BE2C (cell line): ENCODE measurements at regions not wholly inside any gene's neighbourhood (a gene's known extent, or its start where the extent isn't known, plus 50 kb on each side); places are given as distances from the start of the nearest gene placed in this dataset.

Experiments used
- DNase-seq: peaks from one replicate; pipeline ENCODE4 v3.0.0-alpha.2; 2020
- H3K27me3 ChIP-seq: fragments of 250-450 bp; sonication (Bioruptor Pico); 2 replicates; pipeline ENCODE4 v1.5.1; 2020; ENCODE audit warnings: mild to moderate bottlenecking
- H3K36me3 ChIP-seq: fragments of 250-450 bp; sonication (Bioruptor Pico); 2 replicates; pipeline ENCODE4 v1.5.1; 2020; ENCODE audit warnings: mild to moderate bottlenecking
- H3K4me1 ChIP-seq: fragments of 250-450 bp; sonication (Bioruptor Pico); 2 replicates; pipeline ENCODE4 v1.5.1; 2020
- H3K4me3 ChIP-seq: 2 replicates; pipeline ENCODE4 v1.5.1; 2011; ENCODE audit warnings: low read depth, low read length
- H3K9me3 ChIP-seq: fragments of 250-450 bp; sonication (Bioruptor Pico); 2 replicates; pipeline ENCODE4 v1.5.1; 2020
- CTCF ChIP-seq: IDR thresholded peaks from 2 replicates; pipeline ENCODE4 v1.5.1; 2012; ENCODE audit warnings: mild to moderate bottlenecking, low read depth, low read length

GRCh38 chr1:185487936-185488335 is 170.9 kb upstream of the IVNS1ABP start:
- no peak for DNase-seq
- no peak for TF ChIP-seq CTCF

GRCh38 chr1:185487026-185487425 is 170.0 kb upstream of the IVNS1ABP start:
- DNase-seq = no peak
- TF ChIP-seq CTCF = no peak
- Histone ChIP-seq H3K4me1 (no peaks in the 10 kb centered on the region), H3K9me3 (no peaks in the 10 kb centered on the region), H3K27me3 (no peaks in the 10 kb centered on the region), H3K4me3 (no peak overlapping the region), H3K36me3 (no peaks in the 10 kb centered on the region)

More at GRCh38 chr1:185487936-185488335, 170.9 kb upstream of the IVNS1ABP start:
- H3K9me3 ChIP-seq = no peaks in the 10 kb centered on the region
- H3K4me1 ChIP-seq = no peaks in the 10 kb centered on the region
- no peaks in the 10 kb centered on the region for H3K27me3 ChIP-seq
- H3K4me3 ChIP-seq = no peak overlapping the region
- H3K36me3 ChIP-seq = no peaks in the 10 kb centered on the region

- no peak for TF ChIP-seq CTCF
- no peaks in the 10 kb centered on the region for H3K4me1 ChIP-seq
- no peaks in the 10 kb centered on the region for H3K36me3 ChIP-seq
- no peak for DNase-seq
- no peak overlapping the region for H3K4me3 ChIP-seq
- no peaks in the 10 kb centered on the region for H3K9me3 ChIP-seq
- H3K27me3 ChIP-seq = no peaks in the 10 kb centered on the region
These were observed 169.3 kb upstream of the IVNS1ABP start for GRCh38 chr1:185486346-185486745.

GRCh38 chr1:185483664-185484450 is 166.8 kb upstream of the IVNS1ABP start:
- Histone ChIP-seq H3K4me3 (no peak overlapping the region), H3K4me1 (no peaks in the 10 kb centered on the region), H3K27me3 (no peaks in the 10 kb centered on the region), H3K36me3 (no peaks in the 10 kb centered on the region), H3K9me3 (no peaks in the 10 kb centered on the region)
- TF ChIP-seq CTCF = no peak
- DNase-seq = no peak

- no peak for DNase-seq
- no peak for TF ChIP-seq CTCF
- H3K9me3 ChIP-seq = no peaks in the 10 kb centered on the region
- H3K27me3 ChIP-seq = no peaks in the 10 kb centered on the region
- H3K4me1 ChIP-seq = no peaks in the 10 kb centered on the region
- no peaks in the 10 kb centered on the region for H3K36me3 ChIP-seq
- H3K4me3 ChIP-seq = no peak overlapping the region
These were observed 166.2 kb upstream of the IVNS1ABP start for GRCh38 chr1:185483217-185483616.

GRCh38 chr1:185480545-185480944 is 163.5 kb upstream of the IVNS1ABP start:
- no peak for TF ChIP-seq CTCF
- no peak for DNase-seq
- no peaks in the 10 kb centered on the region for H3K4me1 ChIP-seq
- no peak overlapping the region for H3K4me3 ChIP-seq
- H3K27me3 ChIP-seq = no peaks in the 10 kb centered on the region
- H3K9me3 ChIP-seq = no peaks in the 10 kb centered on the region
- no peaks in the 10 kb centered on the region for H3K36me3 ChIP-seq
